Mucosa of stomach (tissue), 1 donor: ENCODE measurements at regions not wholly inside any gene's neighbourhood (a gene's known extent, or its start where the extent isn't known, plus 50 kb on each side); places are given as distances from the start of the nearest gene placed in this dataset.

ENCODE experiments used
- H3K27me3 ChIP-seq: one replicate; pipeline ENCODE4 v1.7.0; 2013; ENCODE audit warnings: mild to moderate bottlenecking, low read length; ENCODE audit not compliant: control insufficient read depth, insufficient read depth
- H3K36me3 ChIP-seq: one replicate; pipeline ENCODE4 v1.7.0; 2013; ENCODE audit warnings: low read length; ENCODE audit not compliant: control insufficient read depth, insufficient read depth
- H3K4me1 ChIP-seq: one replicate; pipeline ENCODE4 v1.7.0; 2013; ENCODE audit warnings: mild to moderate bottlenecking, low read length; ENCODE audit not compliant: control insufficient read depth, insufficient read depth
- H3K4me3 ChIP-seq: one replicate; pipeline ENCODE4 v1.7.0; 2013; ENCODE audit warnings: low read length
- H3K9ac ChIP-seq: one replicate; pipeline ENCODE4 v1.7.0; 2013; ENCODE audit warnings: mild to moderate bottlenecking, low read length, moderate library complexity
- H3K9me3 ChIP-seq: one replicate; pipeline ENCODE4 v1.7.0; 2013; ENCODE audit warnings: mild to moderate bottlenecking, low read length, moderate library complexity; ENCODE audit not compliant: control insufficient read depth
- donor health status: Pancreatic carcinoma.

- Histone ChIP-seq H3K9ac (no peak overlapping the region), H3K9me3 (no peaks in the 10 kb centered on the region), H3K27me3 (peaks cover 13% of the 10 kb centered on the region), H3K36me3 (no peaks in the 10 kb centered on the region), H3K4me3 (no peak overlapping the region), H3K4me1 (no peaks in the 10 kb centered on the region)
Measured at GRCh38 chr17:79369001-79369400, 241.8 kb downstream of the RBFOX3 start.

GRCh38 chr17:79368521-79368920 is 242.3 kb downstream of the RBFOX3 start:
- H3K9me3 ChIP-seq, result no peaks in the 10 kb centered on the region
- peaks cover 13% of the 10 kb centered on the region for H3K27me3 ChIP-seq

GRCh38 chr17:79366988-79367571 is 243.8 kb downstream of the RBFOX3 start:
- no peak overlapping the region for H3K4me3 ChIP-seq
- no peaks in the 10 kb centered on the region for H3K4me1 ChIP-seq
- H3K27me3 ChIP-seq, result peaks cover 13% of the 10 kb centered on the region
- H3K36me3 ChIP-seq, result no peaks in the 10 kb centered on the region
- H3K9me3 ChIP-seq, result no peaks in the 10 kb centered on the region
- H3K9ac ChIP-seq, result no peak overlapping the region

More at GRCh38 chr17:79368521-79368920, 242.3 kb downstream of the RBFOX3 start:
- H3K9ac ChIP-seq, result no peak overlapping the region
- H3K36me3 ChIP-seq, result no peaks in the 10 kb centered on the region
- no peaks in the 10 kb centered on the region for H3K4me1 ChIP-seq
- no peak overlapping the region for H3K4me3 ChIP-seq

- H3K36me3 ChIP-seq, result no peaks in the 10 kb centered on the region
- H3K27me3 ChIP-seq, result peaks cover 9% of the 10 kb centered on the region
- H3K9ac ChIP-seq, result no peak overlapping the region
- H3K9me3 ChIP-seq, result no peaks in the 10 kb centered on the region
- no peak overlapping the region for H3K4me3 ChIP-seq
- H3K4me1 ChIP-seq, result no peaks in the 10 kb centered on the region
Measured at GRCh38 chr17:79365836-79366770, 244.7 kb downstream of the RBFOX3 start.

GRCh38 chr17:79365351-79365750 is 245.5 kb downstream of the RBFOX3 start:
- no peak overlapping the region for H3K4me3 ChIP-seq
- peaks cover 9% of the 10 kb centered on the region for H3K27me3 ChIP-seq
- no peaks in the 10 kb centered on the region for H3K4me1 ChIP-seq
- no peak overlapping the region for H3K9ac ChIP-seq
- no peaks in the 10 kb centered on the region for H3K9me3 ChIP-seq
- no peaks in the 10 kb centered on the region for H3K36me3 ChIP-seq

- H3K4me3 ChIP-seq, result no peak overlapping the region
- H3K36me3 ChIP-seq, result no peaks in the 10 kb centered on the region
- no peaks in the 10 kb centered on the region for H3K9me3 ChIP-seq
- H3K9ac ChIP-seq, result no peak overlapping the region
- no peaks in the 10 kb centered on the region for H3K4me1 ChIP-seq
- H3K27me3 ChIP-seq, result peaks cover 9% of the 10 kb centered on the region
Measured at GRCh38 chr17:79364315-79365094, 246.3 kb downstream of the RBFOX3 start.

- Histone ChIP-seq H3K27me3 (peaks cover 9% of the 10 kb centered on the region), H3K4me3 (no peak overlapping the region), H3K36me3 (no peaks in the 10 kb centered on the region), H3K9ac (no peak overlapping the region), H3K4me1 (no peaks in the 10 kb centered on the region), H3K9me3 (no peaks in the 10 kb centered on the region)
Measured at GRCh38 chr17:79363552-79364275, 247.1 kb downstream of the RBFOX3 start.

- Histone ChIP-seq H3K27me3 (peaks cover 8% of the 10 kb centered on the region), H3K4me3 (no peak overlapping the region), H3K4me1 (no peaks in the 10 kb centered on the region), H3K9ac (no peak overlapping the region), H3K9me3 (no peaks in the 10 kb centered on the region), H3K36me3 (no peaks in the 10 kb centered on the region)
Measured at GRCh38 chr17:79362772-79363305, 248.0 kb downstream of the RBFOX3 start.

GRCh38 chr17:79361873-79362771 is 248.7 kb downstream of the RBFOX3 start:
- H3K9ac ChIP-seq, result no peak overlapping the region
- H3K36me3 ChIP-seq, result no peaks in the 10 kb centered on the region
- peaks cover 8% of the 10 kb centered on the region for H3K27me3 ChIP-seq
- H3K9me3 ChIP-seq, result no peaks in the 10 kb centered on the region
- no peak overlapping the region for H3K4me3 ChIP-seq
- no peaks in the 10 kb centered on the region for H3K4me1 ChIP-seq

GRCh38 chr17:79361221-79361734 is 249.6 kb downstream of the RBFOX3 start:
- Histone ChIP-seq H3K4me3 (no peak overlapping the region), H3K9me3 (no peaks in the 10 kb centered on the region), H3K36me3 (no peaks in the 10 kb centered on the region), H3K27me3 (peaks cover 8% of the 10 kb centered on the region), H3K9ac (no peak overlapping the region), H3K4me1 (no peaks in the 10 kb centered on the region)
